GM18517 (cell line): ENCODE measurements at regions not wholly inside any gene's neighbourhood (a gene's known extent, or its start where the extent isn't known, plus 50 kb on each side); places are given as distances from the start of the nearest gene placed in this dataset.
"Not testable (repeated sequence)": the region's sequence is repeated elsewhere in the genome, so short reads cannot be mapped to it uniquely, and the experiment has no call there.

Source experiments
- ATAC-seq: cut with Tn5 transposase; IDR thresholded peaks from one replicate; pipeline ENCODE4 v1.9.1; 2021; ENCODE audit warnings: mild to moderate bottlenecking, moderate library complexity; ENCODE audit not compliant: unreplicated experiment

GRCh38 chr1:95509989-95510388 lies 276.0 kb downstream of the RWDD3 start:
- no peak for ATAC-seq

DNA sequence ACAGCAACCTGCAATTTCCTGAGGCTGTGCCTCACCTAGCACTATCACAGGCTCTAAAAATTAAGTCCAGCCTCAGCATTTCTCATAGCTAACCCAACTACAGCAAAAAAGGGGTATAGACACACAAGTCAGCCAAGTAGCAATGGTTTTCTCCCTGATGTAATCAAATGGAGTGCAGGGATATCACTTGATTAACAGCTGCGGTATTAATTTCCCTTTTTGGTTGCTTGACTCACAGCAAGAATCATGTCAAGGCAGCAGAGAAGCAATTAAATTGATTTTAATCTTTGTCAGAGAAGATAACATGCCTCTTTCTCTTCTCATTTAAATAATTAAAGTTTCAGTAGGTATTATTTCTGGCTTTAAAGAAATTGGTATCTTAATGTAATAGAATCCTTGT lies 278.9 kb downstream of the RWDD3 start:
- no peak for ATAC-seq

GRCh38 chr1:95517506-95517905 lies 283.5 kb downstream of the RWDD3 start:
- no peak for ATAC-seq

- ATAC-seq = no peak
Observed at GRCh38 chr1:95518310-95518709, 284.3 kb downstream of the RWDD3 start.

DNA sequence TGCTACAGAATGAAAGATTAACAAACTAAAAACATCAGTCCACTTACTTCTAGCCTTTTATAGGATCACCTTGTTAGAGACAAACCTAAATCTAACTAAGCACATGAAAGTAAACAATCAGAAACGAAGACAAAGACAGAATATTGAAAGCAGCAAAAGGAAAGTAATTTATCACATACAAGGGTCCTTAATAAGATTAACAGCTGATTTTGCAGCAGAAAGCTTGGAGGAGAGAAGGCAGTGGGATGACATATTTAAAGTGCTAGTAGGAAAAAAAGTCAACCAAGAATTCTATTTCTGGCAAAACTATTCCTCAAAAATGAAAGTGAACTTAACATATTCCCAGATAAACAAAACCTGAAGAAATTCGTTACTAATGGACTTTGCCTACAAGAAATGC lies 286.4 kb downstream of the RWDD3 start:
- no peak for ATAC-seq

- ATAC-seq = no peak
Observed at GRCh38 chr1:95532335-95532734, 298.3 kb downstream of the RWDD3 start.

GRCh38 chr1:95534985-95535384 lies 301.0 kb downstream of the RWDD3 start:
- no peak for ATAC-seq

GRCh38 chr1:95535614-95536013 lies 301.6 kb downstream of the RWDD3 start:
- ATAC-seq = no peak

DNA sequence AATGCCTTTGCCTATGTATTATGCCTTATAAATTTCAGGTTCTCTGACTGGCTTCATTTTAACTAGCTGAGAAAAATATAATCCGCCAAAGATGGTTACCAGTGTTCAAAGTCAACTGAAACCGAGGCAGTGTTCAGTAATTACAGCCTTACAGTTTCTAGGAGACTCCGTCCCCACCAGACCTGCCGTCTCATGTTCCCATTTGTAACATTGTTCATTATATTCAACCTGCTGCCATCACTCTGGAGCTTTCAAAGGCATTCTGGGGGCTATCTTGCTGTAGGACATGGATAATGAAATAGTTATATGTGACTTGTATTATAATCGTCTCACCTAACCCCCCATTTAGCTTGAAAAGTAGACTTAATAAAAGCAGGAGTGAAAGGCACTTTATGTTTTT lies 302.5 kb downstream of the RWDD3 start:
- no peak for ATAC-seq

- ATAC-seq = no peak
Observed at GRCh38 chr1:95537176-95537575, 303.2 kb downstream of the RWDD3 start.

DNA sequence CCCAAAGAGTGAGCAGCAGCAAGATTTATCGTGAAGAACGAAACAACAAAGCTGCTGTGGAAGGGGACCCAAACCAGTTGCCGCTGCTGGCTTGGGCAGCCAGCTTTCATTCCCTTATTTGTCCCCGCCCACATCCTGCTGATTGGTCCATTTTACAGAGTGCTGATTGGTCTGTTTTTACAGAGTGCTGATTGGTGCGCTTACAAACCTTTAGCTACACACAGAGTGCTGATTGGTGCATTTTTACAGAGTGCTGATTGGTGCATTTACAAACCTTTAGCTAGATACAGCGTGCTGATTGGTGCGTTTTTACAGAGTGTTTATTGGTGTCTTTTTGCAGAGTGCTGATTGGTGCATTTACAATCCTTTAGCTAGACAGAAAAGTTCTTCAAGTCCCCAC lies 304.2 kb downstream of the RWDD3 start:
- not testable (repeated sequence) for ATAC-seq

- no peak for ATAC-seq
Observed at GRCh38 chr1:95542936-95543335, 308.9 kb downstream of the RWDD3 start.

DNA sequence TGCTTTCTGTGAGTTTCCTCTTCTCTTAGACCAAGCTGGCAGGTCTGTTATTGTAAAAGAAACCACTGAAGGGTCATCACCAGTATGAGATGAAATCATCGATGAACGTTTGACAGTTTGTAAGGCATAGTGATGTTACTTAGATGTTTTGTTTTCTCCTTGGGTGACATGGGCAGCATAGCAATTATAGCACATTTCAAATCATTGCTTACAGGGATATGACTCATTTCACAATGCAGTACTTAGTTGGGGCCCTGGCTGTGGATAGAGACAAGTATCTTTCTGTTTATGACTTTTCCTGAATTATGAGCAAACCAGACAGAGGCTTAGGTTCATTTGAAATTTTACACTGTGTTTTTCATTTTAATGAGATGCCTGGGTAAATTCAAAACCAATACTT lies 313.0 kb downstream of the RWDD3 start:
- no peak for ATAC-seq

- no peak for ATAC-seq
Observed at GRCh38 chr1:95548211-95548610, 314.2 kb downstream of the RWDD3 start.

DNA sequence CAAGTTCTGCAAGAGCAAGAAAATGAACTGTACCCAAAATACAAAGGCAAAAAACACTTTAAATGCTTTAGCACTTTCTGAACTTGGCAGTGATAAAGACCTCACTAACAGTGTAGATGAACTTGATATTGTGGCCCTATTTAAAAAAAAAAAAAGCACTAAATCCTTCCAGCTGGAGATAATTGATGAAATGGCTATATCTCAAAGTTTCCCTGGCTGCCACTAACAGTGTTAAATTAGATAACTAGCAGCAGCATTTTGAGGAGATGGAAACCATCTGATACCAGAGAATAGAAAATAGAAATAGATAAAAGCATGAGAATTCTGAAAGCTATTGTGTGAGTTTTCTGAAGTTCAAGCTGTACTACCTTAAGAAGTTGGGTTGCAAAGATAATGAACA lies 317.2 kb downstream of the RWDD3 start:
- no peak for ATAC-seq

DNA sequence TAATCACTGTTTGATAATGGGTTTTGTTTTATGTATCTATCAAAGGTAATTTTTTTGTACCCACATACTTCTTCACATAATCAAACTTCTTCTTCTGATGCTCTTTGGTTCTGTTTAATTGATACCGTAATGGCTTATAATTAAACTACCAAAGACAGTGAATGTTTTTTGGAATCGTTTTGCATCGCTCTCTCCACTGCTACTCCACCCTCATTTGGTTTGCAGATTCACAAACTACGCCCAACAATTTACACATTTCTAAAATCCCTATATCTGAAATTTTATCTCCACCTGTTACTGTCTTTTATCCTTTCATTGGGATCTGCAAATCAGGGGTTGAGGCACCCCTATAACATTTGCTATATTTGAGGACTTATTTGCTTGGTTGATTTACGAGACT lies 319.6 kb downstream of the RWDD3 start:
- ATAC-seq = no peak

DNA sequence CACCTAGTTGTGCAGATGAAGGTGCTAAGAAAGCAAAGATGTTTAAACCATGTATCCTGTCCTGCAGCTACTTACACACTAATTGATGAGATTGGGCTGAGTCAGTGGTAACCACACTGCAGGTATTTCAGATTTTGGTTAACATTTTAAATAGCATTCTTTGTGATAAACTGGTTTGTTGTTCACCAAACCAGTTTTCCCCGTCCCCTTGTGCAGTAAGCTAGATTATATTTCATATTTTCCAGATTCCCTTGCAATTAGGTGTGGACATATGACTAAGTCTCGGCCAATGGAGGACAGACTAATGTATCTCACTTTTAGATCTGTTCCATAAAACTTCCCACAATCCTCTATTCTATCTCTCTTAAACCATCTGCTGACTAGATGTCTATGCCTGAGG lies 320.4 kb downstream of the RWDD3 start:
- ATAC-seq = no peak

DNA sequence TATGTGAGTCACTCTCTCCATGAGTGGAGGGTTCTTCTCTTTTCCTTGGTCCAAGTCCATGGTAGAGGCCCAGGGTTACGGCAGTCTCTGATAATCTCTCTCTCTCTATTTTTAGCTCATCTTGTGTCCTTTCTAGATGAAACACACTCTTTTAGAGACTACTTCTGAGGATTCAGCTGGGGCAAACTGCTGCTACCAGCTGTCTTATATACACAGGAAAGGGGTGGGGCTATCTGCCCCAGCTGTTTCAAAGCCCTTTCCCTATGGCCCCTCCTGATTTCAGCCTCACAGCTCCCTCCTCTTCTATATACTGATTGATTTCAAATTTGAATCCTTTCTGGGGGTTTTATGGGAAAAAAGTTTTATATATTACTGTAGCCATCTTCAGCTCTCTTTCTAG lies 324.8 kb downstream of the RWDD3 start:
- no peak for ATAC-seq

- ATAC-seq = no peak
Observed at GRCh38 chr1:95561346-95561745, 327.3 kb downstream of the RWDD3 start.

- no peak for ATAC-seq
Observed at GRCh38 chr1:95562230-95562629, 328.2 kb downstream of the RWDD3 start.

- ATAC-seq = no peak
Observed at GRCh38 chr1:95572002-95572401, 338.0 kb downstream of the RWDD3 start.

DNA sequence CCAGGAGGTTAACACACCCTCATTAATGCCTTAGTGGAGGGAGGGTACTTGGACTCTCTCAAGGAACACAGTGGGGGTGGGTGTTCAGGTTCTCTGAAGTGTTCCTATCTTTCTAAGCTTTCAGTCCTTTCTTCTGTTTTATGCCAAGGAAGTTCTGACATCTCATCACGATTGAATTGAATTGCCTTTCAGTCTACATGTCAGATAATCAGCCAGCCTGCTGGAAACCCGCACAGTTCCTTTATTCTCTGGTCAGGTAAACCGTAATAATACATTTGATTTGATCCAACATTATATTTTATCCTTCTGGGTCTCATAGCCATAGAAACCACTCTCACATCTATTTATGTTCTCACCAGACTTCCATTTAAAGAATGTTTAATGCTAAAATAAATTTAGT lies 339.0 kb downstream of the RWDD3 start:
- ATAC-seq = no peak

DNA sequence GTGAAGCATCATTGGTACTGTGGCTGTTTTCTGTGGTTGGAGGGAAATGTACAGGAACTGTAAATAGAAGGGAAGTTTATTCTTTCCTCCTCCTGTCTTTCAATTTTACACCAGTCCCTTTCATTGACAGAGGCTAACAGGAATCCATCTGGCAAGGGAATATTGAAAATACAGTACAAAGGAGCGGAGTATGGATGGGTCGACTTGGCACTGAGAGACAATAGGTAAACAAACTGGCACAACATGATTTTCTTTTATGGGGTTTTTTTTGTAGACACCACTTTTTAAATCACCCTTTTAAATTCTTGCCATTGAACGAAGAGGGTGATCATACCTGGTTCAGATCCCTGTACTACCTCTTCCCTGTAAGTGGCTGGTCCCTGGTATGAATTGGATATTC lies 341.3 kb downstream of the RWDD3 start:
- ATAC-seq = no peak

- ATAC-seq = no peak
Observed at GRCh38 chr1:95578462-95578861, 344.5 kb downstream of the RWDD3 start.
